Fibroblast of skin of right quadriceps (primary cell): ENCODE measurements at regions not wholly inside any gene's neighbourhood (a gene's known extent, or its start where the extent isn't known, plus 50 kb on each side); places are given as distances from the start of the nearest gene placed in this dataset.
A peak's percentile ranks its signal among the peaks of the same experiment; 100 is the strongest.

ENCODE experiments used
- DNase-seq: peaks from one replicate; pipeline ENCODE4 v3.0.0-alpha.2; 2013

GRCh38 chr5:71872311-71872864 is 153.3 kb downstream of the CARTPT start:
- DNase-seq, result peak; percentile 20

GRCh38 chr5:71873191-71873591 is 154.1 kb downstream of the CARTPT start:
- DNase-seq, result no peak

DNA sequence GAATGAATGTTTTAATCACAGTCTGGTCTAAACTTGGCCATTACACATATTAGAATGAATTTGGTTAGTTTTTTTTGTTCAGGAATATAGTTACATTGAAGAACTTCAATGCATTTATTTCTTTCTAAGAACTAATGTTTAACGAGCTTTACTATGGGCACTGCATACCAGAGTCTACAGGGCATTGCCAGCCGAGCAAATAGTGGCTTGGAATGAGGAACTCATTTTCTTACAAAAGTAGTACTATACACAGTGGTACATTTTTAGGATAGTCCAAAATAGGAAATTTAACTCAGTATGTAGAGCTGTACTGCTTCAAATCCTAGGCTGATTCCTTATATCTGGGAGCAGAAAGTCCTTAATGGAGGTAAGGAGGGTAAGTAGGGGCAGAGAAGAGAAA is 155.4 kb downstream of the CARTPT start:
- no peak for DNase-seq

- no peak for DNase-seq
Measured at GRCh38 chr5:71877511-71877910, 158.4 kb downstream of the CARTPT start.

- DNase-seq, result no peak
Measured at GRCh38 chr5:71880536-71880935, 161.5 kb downstream of the CARTPT start.

GRCh38 chr5:71882826-71883741 is 164.0 kb downstream of the CARTPT start:
- DNase-seq, result peak; percentile 71

- DNase-seq, result no peak
Measured at GRCh38 chr5:71883742-71884103, 164.6 kb downstream of the CARTPT start.

- DNase-seq, result no peak
Measured at GRCh38 chr5:71884926-71885325, 165.9 kb downstream of the CARTPT start.

GRCh38 chr5:71886406-71886805 is 167.3 kb downstream of the CARTPT start:
- DNase-seq, result peak; percentile 21

DNA sequence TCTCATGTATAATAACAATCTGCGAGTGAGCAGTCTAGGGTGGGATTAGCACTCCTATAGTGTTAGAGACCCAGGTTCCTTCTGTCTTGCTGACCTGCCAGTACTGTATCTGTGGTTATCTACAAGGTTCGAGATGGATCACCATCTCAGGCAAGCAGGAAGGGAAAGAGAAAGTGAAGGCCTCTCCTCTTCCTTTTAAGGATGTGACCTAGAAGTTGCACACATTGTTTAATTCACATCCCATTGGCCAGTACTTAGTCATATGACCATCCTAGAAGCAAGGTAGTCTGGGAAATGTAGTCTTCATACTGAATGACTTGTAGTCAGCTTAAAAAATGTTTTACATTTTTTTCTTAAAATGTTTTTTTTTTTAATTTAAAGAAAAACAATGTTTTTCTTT is 168.6 kb downstream of the CARTPT start:
- peak; percentile 88 for DNase-seq

GRCh38 chr5:71891406-71891805 is 172.3 kb downstream of the CARTPT start:
- no peak for DNase-seq

GRCh38 chr5:71891856-71892255 is 172.8 kb downstream of the CARTPT start:
- DNase-seq, result peak; percentile 48

DNA sequence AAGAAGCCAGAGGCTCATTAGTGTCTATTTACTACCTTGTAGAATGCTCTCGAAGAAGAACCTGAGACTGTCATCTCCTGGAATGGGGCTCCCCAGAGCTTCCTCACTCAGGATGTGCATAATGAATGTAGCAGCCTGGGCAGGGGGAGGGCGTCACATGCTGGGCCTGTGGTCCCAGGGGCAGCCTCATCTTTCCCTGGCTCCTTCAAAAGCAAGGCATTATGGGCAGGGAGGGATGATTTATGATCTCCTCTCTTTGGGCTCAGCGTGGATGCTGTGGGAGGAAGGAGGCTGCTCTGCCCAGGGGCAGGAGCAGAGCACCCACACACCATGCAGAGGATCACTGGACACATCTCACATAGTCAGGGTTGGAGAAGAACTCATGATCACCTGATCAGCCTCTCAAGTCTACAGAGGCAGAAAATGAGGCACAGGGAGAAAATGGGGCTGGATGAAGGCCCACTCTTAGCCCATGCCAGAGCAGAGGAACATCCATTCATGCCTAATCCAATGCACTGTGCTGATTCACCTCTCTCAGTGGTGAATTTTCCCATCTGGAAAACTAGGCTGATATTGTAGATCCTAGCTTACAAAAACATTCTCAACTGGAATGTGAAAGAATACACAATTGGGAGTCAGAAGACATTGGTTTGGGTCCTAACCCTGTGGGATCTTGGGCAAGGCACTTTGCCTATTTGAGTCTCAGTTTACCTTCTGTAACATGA is 173.7 kb downstream of the CARTPT start:
- no peak for DNase-seq

DNA sequence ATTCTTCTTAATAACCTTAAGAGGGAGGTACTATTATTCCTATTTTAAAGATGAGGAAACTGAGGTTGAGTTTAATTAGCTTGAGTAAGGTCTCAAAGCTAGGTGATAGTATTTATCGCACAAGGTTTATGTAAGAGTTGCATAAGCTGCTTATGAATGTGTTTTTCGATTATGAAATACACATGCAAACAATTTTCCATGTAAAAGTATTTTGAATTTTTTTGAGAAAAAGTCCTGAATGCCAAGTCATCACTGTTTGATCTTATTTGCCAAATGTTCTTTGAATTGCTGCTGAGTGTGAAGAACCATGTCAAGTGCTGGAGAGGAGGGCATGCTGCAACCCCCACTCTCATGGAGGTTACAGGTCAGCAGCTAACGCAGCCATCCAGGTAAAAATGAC is 174.4 kb downstream of the CARTPT start:
- DNase-seq, result peak; percentile 13

DNA sequence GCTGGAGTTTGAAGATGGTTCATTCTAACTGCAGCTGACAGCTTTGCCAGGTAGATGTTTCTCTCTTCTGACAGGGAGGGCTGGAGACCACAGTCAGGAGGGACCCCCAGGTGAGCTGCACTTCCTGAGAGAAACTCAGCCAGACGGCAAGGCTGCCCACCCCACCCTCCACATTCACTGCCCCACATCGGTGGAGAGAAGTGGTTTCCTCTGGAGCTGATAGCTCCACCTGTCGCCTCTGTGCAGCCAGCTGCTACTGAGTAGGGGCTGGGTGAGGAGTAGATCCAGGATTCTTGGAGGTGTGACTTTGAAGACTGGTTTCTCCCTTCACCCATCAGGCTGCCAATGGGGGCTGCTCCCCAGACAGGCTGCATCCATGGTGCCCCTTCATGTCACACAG is 175.0 kb downstream of the CARTPT start:
- no peak for DNase-seq

DNA sequence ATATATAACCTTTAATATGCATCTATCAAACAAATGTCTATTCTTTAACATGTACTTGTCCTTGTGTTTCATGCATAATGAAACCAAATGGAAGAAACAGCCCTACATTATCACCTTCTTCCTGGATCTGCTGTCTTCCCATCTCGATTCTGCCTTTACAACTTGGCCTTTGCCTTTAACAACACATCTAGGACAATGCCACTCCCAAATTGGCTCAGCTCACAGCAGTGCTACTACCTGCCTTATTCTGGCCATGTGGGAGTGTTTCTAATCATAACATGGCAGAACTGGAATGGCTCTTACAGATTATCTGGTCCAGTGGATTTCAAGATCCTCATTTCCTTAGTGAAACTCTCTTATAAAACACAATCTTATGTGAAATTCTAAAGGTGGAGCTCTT is 176.5 kb downstream of the CARTPT start:
- no peak for DNase-seq

GRCh38 chr5:71899865-71900342 is 180.8 kb downstream of the CARTPT start:
- peak; percentile 42 for DNase-seq

DNA sequence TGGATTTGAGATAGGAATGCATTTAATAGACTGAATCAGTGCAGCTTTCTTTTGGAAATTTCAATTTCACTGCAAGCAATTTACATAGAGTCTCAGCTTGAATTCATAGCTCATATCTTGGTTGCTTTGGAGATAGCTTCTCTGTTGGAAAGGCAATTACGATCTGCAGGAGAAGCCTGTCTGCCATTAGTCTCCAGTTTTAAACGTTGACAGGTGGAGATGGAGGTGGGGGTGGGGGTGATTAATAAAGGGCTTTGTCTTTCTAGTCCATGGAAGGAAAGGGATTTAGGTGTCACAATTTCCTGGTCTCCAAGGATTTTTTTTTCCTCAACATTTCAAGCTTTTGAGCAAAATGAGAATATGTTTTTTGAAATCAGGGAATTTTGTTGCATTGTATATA is 184.7 kb downstream of the CARTPT start:
- no peak for DNase-seq

GRCh38 chr5:71904852-71905251 is 185.8 kb downstream of the CARTPT start:
- DNase-seq, result no peak

DNA sequence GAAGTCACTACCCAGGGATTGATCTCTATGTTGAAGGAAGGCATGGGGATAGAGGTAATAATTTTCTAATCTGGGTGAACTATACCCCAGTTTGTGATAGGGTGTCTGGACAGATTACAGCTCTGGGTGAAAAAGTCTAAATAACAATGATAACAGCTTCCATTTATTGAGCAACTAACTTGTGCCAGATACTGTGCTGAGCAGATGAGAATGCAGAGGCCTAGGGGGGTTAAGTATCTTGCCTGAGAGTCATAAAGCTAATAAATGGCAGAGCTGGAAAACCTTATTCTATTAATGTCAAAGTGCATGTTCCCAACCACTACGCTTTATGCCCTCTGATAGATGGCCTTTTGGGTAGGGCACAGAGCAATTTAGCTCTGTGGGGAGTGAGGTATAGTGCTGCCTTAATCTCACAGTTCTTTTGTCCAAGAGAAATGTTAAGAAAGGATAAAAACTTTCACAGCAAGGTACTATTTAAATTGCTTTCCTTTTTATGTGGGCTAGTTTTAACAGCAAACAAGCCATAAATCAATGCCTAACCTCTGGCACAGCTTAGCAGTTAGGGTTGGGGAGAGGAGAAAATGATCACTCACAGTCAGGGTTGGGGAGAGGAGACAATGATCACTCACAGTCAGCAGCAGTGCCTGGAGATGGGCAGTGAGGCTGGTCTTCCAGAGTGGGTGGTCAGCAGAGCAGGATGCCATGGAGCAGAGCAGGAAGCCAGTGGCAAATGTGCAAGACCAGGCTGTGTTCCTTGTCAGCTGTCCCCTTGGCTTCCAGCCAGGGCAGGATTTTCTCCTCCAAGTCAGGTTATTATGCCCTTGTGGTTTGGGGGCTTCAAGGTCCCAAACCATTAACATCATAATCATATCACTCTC is 187.0 kb downstream of the CARTPT start:
- DNase-seq, result no peak

DNA sequence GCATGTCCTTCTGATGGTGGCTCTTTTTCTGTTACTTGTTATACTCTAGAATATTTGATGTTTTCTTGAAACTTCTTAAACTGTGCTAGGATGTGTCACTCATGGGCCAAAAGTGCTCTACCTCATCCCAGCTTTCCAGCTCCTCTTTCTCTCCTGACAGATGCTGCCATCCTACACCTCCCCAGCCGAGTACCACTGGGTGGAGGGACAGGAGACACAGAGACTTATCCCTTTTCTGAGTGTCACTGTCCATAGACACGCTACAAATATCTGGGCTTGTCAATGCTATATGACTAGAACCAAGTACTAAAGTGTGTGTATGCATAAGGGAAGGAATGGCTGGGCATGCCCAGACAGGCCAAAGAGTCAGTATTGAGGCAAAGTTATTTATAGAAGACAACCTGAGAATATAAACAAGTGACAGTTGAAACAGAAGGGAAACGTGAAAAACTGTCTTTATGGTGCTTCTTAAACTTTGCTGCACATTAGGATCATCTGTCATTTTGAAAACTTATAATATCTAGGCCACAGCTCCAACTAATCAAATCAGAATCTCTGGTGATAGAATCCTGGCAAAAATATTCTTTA is 188.0 kb downstream of the CARTPT start:
- DNase-seq, result no peak

- DNase-seq, result no peak
Measured at GRCh38 chr5:71907608-71908145, 188.6 kb downstream of the CARTPT start.
